ENCODE measurements at regions not wholly inside any gene's neighbourhood (a gene's known extent, or its start where the extent isn't known, plus 50 kb on each side); places are given as distances from the start of the nearest gene placed in this dataset.

DNA sequence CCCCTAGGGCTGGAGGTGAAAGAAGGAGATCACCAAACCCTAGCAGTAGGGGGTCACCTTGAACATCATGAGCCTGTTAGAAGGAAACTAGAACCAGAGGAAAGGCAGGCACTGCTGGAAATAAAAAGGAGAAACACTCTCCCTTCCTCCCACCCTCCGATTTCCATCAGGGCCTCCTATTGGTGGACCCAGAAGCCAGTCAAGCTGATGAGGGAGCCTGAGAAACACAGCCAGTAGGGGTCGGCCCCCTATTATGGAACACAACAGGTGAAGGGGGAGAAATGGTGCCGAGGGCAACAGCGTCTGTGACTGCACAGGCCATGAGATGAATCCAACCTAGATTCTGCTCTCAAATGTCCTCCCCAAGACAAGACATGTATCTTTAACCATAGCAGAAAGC is 156.1 kb upstream of the LRFN2 start (continued):
- TF ChIP-seq CBX8 (IDR thresholded peaks at IDR 0.05; ENCODE audit: borderline replicate concordance, low read depth, low read length) (no peak), SP4 (IDR thresholded peaks at IDR 0.05; ENCODE audit: low read length) (no peak), CREB1 (IDR thresholded peaks at IDR 0.05) (no peak), TCF12 (IDR thresholded peaks at IDR 0.05; ENCODE audit: low read depth, low read length) (no peak), SUZ12 (IDR thresholded peaks at IDR 0.05; ENCODE audit: low read length) (no peak), POLR2AphosphoS5 (IDR thresholded peaks at IDR 0.05; ENCODE audit: low read depth, low read length) (no peak), RFX5 (IDR thresholded peaks at IDR 0.05; ENCODE audit: borderline replicate concordance, low read depth, low read length) (no peak), RAD21 (IDR thresholded peaks at IDR 0.05 in 1 of 2, conservative IDR thresholded peaks at IDR 0.05 in 1 of 2; ENCODE audit: low read depth in 2 of 2, low read length in 2 of 2) (0 out of 4 replicates have a peak, but pooled peaks of 1 of the 2 experiments have one; percentile 8)
